ENCODE measurements at regions not wholly inside any gene's neighbourhood (a gene's known extent, or its start where the extent isn't known, plus 50 kb on each side); places are given as distances from the start of the nearest gene placed in this dataset.

GRCh38 chr16:80309178-80309577 is 231.6 kb upstream of the DYNLRB2 start:
- ATAC-seq (ENCODE audit: low read depth) (no peak), DNase-seq (no peak)
- no peaks in the 10 kb centered on the region for H3K4me1 Mint-ChIP-seq
- H3K9me3 Mint-ChIP-seq: peaks cover 3% of the 10 kb centered on the region
- intact Hi-C loops (cut with micrococcal nuclease): no loop called here
- TF ChIP-seq, protein P1, sequence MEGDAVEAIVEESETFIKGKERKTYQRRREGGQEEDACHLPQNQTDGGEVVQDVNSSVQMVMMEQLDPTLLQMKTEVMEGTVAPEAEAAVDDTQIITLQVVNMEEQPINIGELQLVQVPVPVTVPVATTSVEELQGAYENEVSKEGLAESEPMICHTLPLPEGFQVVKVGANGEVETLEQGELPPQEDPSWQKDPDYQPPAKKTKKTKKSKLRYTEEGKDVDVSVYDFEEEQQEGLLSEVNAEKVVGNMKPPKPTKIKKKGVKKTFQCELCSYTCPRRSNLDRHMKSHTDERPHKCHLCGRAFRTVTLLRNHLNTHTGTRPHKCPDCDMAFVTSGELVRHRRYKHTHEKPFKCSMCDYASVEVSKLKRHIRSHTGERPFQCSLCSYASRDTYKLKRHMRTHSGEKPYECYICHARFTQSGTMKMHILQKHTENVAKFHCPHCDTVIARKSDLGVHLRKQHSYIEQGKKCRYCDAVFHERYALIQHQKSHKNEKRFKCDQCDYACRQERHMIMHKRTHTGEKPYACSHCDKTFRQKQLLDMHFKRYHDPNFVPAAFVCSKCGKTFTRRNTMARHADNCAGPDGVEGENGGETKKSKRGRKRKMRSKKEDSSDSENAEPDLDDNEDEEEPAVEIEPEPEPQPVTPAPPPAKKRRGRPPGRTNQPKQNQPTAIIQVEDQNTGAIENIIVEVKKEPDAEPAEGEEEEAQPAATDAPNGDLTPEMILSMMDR (IDR thresholded peaks at IDR 0.05): no peak
- H3K4me3 Mint-ChIP-seq: no peak overlapping the region
- POLR2A ChIA-PET: no interaction called here
- CTCF ChIA-PET: no interaction called here
- peaks cover 12% of the 10 kb centered on the region for H3K27me3 Mint-ChIP-seq
- H3K36me3 Mint-ChIP-seq (ENCODE audit: low read depth): no peaks in the 10 kb centered on the region
- H3K27ac Mint-ChIP-seq: no peak overlapping the region

DNA sequence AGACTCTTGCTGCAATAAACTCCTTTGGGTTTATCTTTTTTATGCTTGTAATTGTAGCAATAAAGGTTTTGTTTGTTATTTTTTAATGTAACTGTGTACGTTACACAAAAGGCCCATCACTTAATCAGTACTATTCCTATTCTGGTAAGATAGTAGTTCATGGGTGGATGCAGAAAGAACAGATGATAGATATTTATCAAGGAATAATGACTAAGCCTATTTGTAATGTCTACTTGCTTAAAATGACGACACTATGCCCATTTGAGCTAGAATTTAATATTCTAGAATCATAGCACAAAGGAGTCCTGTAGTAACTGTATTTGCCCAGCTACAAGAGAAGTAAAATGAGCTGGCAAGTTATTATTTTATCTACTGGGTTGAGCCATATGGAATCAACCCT is 235.4 kb upstream of the DYNLRB2 start:
- intact Hi-C loops (cut with micrococcal nuclease): no loop called here
- TF ChIP-seq, protein P1 (IDR thresholded peaks at IDR 0.05): no peak
- H3K9me3 Mint-ChIP-seq: peaks cover 3% of the 10 kb centered on the region
- H3K4me3 Mint-ChIP-seq: no peak overlapping the region
- DNase-seq (no peak), ATAC-seq (ENCODE audit: low read depth) (no peak)
- no peaks in the 10 kb centered on the region for H3K4me1 Mint-ChIP-seq
- POLR2A ChIA-PET: no interaction called here
- CTCF ChIA-PET: no interaction called here
- no peak overlapping the region for H3K27ac Mint-ChIP-seq
- H3K27me3 Mint-ChIP-seq: peaks cover 6% of the 10 kb centered on the region
- no peaks in the 10 kb centered on the region for H3K36me3 Mint-ChIP-seq (ENCODE audit: low read depth)

GRCh38 chr16:80303691-80304090 is 237.1 kb upstream of the DYNLRB2 start:
- CTCF ChIA-PET: no interaction called here

DNA sequence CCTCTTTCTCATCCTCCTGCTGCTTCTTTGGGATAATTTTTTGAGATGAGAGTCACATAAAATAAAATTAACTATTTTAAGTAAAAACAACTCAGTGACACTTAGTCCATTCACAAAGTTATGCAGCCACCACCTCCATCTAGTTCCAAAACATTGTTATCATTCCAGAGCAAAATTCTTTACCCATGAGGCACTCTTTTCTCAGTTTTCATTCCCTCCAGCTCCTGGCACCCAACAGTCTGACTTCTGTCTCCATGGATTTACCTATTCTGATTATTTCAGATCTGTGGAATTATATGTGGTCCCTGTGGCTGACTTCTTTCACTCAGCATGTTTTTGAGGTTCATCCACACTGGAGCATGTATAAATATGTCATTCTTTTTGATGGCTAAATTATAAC is 239.9 kb upstream of the DYNLRB2 start:
- no peaks in the 10 kb centered on the region for H3K4me1 Mint-ChIP-seq
- POLR2A ChIA-PET: no interaction called here
- H3K36me3 Mint-ChIP-seq (ENCODE audit: low read depth): no peaks in the 10 kb centered on the region
- TF ChIP-seq, protein P1 (IDR thresholded peaks at IDR 0.05): no peak
- CTCF ChIA-PET: no interaction called here
- H3K9me3 Mint-ChIP-seq: no peaks in the 10 kb centered on the region
- no peak overlapping the region for H3K4me3 Mint-ChIP-seq
- intact Hi-C loops (cut with micrococcal nuclease): no loop called here
- ATAC-seq (ENCODE audit: low read depth) (no peak), DNase-seq (no peak)
- H3K27ac Mint-ChIP-seq: no peak overlapping the region
- peaks cover 2% of the 10 kb centered on the region for H3K27me3 Mint-ChIP-seq

More at GRCh38 chr16:80303691-80304090, 237.1 kb upstream of the DYNLRB2 start:
- H3K4me3 Mint-ChIP-seq: no peak overlapping the region
- DNase-seq (no peak), ATAC-seq (ENCODE audit: low read depth) (no peak)
- H3K27me3 Mint-ChIP-seq: peaks cover 4% of the 10 kb centered on the region
- H3K36me3 Mint-ChIP-seq (ENCODE audit: low read depth): no peaks in the 10 kb centered on the region
- intact Hi-C loops (cut with micrococcal nuclease): no loop called here
- no peak overlapping the region for H3K27ac Mint-ChIP-seq
- H3K9me3 Mint-ChIP-seq: no peaks in the 10 kb centered on the region
- POLR2A ChIA-PET: no interaction called here
- H3K4me1 Mint-ChIP-seq: no peaks in the 10 kb centered on the region
- TF ChIP-seq, protein P1 (IDR thresholded peaks at IDR 0.05): no peak

- H3K9me3 Mint-ChIP-seq: no peaks in the 10 kb centered on the region
- DNase-seq (no peak), ATAC-seq (ENCODE audit: low read depth) (no peak)
- H3K27me3 Mint-ChIP-seq: peaks cover 2% of the 10 kb centered on the region
- CTCF ChIA-PET: no interaction called here
- TF ChIP-seq, protein P1 (IDR thresholded peaks at IDR 0.05): no peak
- intact Hi-C loops (cut with micrococcal nuclease): no loop called here
- no peak overlapping the region for H3K4me3 Mint-ChIP-seq
- no peaks in the 10 kb centered on the region for H3K4me1 Mint-ChIP-seq
- POLR2A ChIA-PET: no interaction called here
- no peak overlapping the region for H3K27ac Mint-ChIP-seq
- H3K36me3 Mint-ChIP-seq (ENCODE audit: low read depth): no peaks in the 10 kb centered on the region
Measured at GRCh38 chr16:80300456-80300855, 240.3 kb upstream of the DYNLRB2 start.
